GM13977 (cell line): ENCODE measurements at regions not wholly inside any gene's neighbourhood (a gene's known extent, or its start where the extent isn't known, plus 50 kb on each side); places are given as distances from the start of the nearest gene placed in this dataset.

Source experiments
- DNase-seq: peaks from one replicate; pipeline ENCODE4 v3.0.0; 2012; ENCODE audit warnings: low spot score
- CTCF ChIP-seq: IDR thresholded peaks from 2 replicates; pipeline ENCODE4 v1.5.1; 2012; ENCODE audit warnings: mild to moderate bottlenecking, control low read depth; ENCODE audit not compliant: insufficient read depth; ENCODE audit errors: extremely low read depth, missing control alignments
- in situ Hi-C: fragments of 300-500 bp; cut with MboI; formaldehyde crosslinking; loops from one replicate; pipeline ENCODE4 v1.12.0; 2022; ENCODE audit warnings: low sequenced_read_pairs, low pct_unique_long_range_greater_than_20kb, mixed read lengths, inconsistent platforms; ENCODE audit not compliant: unreplicated experiment

DNA sequence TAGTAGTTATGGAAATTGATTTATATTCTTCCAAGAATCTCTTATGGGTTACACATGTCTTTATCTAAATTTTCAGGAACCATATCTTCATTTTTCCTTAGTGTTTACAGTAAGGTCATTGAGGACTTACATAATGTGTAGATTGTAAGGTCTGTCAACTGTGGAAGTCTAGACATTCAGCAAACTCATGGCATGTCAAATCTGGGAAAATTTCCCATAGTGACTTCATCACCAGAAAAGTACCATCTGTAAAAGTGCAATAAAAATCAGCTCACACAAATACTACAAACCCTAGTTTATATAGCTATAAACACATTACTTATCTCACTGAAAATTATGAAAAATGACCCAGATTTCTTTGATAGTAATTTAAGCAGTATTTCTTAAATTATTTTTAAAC, 419.4 kb downstream of the MTRR start:
- DNase-seq, result no peak
- TF ChIP-seq CTCF, result no peak
- in situ Hi-C loops, result no loop called here

- TF ChIP-seq CTCF, result no peak
- in situ Hi-C loops, result no loop called here
- no peak for DNase-seq
Measured at GRCh38 chr5:8288897-8289516, 420.1 kb downstream of the MTRR start.

- no peak for TF ChIP-seq CTCF
- DNase-seq, result no peak
- in situ Hi-C loops, result no loop called here
Measured at GRCh38 chr5:8289779-8290178, 420.8 kb downstream of the MTRR start.

GRCh38 chr5:8290721-8291120, 421.8 kb downstream of the MTRR start:
- no peak for TF ChIP-seq CTCF
- in situ Hi-C loops, result no loop called here
- no peak for DNase-seq

- in situ Hi-C loops, result no loop called here
- no peak for DNase-seq
- no peak for TF ChIP-seq CTCF
Measured at GRCh38 chr5:8291641-8292040, 422.7 kb downstream of the MTRR start.

DNA sequence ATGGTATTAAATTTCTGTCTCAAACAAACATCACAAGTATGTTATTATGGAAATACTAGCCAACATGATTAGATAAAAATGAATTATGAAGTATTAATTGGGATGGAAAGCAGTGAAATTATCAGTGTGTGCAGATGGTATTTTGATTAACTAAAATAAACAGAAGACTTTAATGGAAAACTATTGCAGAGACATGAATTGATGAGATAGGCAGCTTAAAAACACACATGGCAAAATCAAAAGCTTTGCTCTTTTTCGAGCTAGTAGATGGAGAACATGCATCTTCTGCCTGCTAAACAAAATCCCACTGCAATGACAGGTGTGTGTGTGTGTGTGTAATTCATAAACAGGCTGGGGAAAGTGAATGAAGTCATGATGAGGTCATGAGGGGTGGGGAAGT, 426.2 kb downstream of the MTRR start:
- no peak for TF ChIP-seq CTCF
- in situ Hi-C loops, result no loop called here
- DNase-seq, result no peak

DNA sequence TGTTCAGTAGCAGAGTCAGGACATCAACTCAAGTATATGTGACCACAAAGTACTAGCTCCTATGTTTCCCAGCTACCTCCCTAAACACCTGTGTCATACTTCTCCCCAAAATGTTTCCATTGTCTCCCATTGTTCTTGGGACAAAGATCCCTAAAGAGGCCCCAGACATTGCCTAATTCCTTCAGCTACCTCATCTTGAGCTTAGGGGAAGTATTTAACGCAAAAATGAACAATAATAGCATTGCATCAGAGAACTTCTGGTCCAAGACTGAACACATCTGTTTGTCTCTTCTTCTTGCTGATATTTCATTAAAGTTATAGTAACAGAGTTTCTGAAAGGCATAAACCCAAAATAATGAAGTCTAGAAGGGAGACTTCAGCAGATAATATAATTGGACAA, 430.8 kb downstream of the MTRR start:
- no peak for DNase-seq
- no peak for TF ChIP-seq CTCF
- in situ Hi-C loops, result no loop called here
